Activated CD4-positive, CD25-positive, alpha-beta regulatory T cell (primary cell): ENCODE measurements at regions not wholly inside any gene's neighbourhood (a gene's known extent, or its start where the extent isn't known, plus 50 kb on each side); places are given as distances from the start of the nearest gene placed in this dataset.
"Not testable (repeated sequence)": the region's sequence is repeated elsewhere in the genome, so short reads cannot be mapped to it uniquely, and the experiment has no call there.

Experiments
- DNase-seq, 4 experiments: peaks; one replicate each; lab custom pipeline; 2025; lab: John Stamatoyannopoulos, UW

DNA sequence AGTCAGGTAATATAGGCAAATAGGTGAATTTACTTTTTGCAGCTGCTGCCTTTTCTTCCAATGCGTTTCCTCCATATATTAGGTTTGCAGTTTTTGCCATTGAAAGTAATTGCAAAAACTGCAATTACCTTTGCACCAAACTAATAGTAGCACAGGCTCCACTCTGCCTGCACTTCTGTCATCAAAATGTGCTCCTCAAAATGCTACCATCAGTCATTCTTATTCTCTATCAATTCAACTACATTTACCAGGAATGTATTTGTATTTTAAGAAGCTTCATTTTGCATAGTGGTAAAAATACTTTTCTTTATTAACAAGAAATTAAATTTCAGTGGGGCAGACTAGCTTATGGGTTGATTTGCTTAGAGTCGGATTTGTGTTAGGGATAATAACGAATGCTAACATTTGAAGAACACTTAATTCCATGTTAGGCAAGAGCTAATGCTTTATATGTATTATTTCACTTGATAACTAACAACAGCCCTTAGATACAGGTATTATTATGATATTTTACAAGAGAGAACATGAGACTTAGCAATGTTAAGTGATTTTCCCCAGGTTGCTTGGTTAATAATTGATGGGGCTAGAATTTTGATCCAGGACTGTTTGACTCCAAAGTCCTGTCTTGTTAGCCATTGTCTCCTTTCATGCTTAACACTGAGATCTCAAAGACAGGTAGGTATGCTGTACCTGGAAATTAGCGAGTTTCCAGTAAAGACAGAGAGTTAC is 300.4 kb downstream of the MAN2A1 start:
- DNase-seq = no peak

DNA sequence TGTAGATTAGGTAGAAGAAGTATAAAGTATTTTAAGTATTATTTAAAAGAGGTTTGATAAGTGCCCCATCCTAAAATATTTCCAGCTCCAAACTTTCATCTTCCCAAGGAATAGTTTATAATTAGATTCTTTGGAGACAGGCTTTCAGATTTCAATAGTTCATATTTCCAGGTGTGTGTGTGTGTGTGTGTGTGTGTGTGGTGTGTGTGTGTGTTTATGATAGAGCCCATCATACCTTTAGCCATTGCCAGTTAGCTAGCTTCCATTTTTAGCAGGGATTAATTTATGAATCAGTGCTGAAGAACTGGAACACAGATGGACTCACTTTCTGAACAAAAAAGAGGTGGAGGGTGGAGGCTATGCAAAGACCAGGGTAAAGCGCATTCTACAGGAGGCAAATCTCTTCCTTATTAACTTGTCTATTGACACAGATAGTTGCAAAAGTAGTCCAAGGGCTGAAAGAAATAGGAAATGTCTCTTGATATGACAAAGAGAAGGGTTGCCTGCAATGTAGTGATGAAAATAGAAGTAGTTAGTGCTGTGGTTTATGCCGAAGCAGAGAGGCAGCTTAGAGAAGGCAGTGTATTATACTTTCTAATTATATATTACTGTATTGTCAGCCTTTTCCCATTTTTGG is 301.1 kb downstream of the MAN2A1 start:
- no peak for DNase-seq

DNA sequence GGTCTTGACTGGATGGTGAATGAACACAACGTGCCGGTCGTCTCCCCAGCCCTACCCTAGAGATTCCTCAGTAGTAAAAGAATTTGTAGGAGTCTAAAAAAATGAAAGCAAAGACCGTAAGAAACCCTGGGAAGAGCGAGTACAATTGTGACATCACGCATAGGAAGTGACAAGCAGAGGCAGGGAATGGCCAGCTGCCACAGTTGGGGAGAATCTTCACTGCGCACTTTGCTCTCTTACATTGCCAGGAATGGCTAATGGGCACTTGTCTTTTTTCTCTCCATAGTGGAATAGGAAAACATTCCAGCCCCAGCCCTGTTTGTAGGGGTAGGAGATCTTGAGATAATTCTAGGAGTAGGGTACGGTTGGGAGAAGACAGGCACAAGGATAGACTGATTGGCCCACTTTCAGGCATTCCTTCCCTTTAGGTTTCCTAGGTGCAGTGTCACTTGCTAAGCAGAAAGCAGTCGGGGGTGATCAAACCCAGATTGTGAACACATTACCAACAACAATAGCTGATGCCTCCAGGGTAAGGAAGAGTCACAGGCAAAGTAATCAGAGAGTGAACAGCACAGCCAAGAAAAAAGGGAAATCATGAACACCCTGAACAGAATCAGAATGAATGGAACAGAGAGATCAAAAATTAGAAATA is 302.7 kb downstream of the MAN2A1 start:
- DNase-seq = no peak

DNA sequence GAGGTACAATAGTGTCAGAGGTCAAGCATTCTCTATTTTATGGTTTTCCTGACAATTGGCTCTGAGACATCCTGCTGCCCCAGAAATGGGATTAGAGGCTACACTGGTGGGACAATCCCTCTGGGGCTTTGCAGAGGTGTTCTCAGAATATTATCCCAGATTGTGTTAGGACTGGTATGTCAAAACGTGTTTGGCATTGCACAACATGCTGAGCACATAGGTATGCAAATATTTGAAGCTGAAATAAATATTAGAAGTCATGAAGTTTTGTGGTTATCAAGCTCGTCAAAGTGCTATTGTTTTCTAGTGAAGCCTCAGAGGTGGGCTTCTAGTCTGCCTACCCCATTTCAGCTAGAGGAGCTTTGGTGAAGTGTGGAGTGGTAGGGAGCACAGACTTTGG is 304.4 kb downstream of the MAN2A1 start:
- DNase-seq = no peak

DNA sequence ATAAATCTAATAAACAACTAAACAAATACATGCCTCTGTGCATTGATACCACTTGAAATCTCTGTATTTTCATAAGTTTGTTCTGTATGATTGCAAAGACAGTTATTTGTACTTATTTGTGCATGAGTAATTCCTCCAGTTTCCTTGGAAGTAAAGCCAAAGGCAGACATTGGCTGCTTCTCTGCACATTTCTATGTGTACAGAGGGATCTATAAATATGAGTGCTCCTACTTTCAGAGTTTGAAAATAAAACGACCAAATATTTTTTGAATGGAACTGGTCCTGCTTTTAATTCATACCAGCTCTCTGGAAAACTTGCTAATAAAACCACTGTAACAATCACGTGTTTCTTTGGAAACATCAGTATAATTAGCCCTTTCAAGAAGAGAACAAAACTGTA is 306.5 kb downstream of the MAN2A1 start:
- DNase-seq = no peak

DNA sequence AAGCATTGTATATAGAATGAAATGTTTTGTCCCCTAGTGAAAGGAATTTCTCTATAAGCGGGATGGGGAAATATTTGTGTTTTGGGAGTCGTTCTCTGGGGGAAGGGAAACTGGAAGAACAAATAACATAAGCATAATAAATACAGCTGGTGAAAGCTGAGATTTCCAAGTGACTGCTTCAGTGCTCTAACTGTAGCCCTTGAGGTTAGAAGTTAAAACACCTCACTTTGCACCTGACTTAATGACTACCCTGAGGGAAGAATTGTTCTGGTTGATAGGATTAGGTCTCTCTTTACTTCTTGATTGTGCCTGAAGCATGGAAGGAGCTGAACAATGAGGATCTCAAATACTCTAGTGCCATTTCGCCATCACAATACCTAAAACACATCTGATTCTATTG is 307.4 kb downstream of the MAN2A1 start:
- no peak for DNase-seq

DNA sequence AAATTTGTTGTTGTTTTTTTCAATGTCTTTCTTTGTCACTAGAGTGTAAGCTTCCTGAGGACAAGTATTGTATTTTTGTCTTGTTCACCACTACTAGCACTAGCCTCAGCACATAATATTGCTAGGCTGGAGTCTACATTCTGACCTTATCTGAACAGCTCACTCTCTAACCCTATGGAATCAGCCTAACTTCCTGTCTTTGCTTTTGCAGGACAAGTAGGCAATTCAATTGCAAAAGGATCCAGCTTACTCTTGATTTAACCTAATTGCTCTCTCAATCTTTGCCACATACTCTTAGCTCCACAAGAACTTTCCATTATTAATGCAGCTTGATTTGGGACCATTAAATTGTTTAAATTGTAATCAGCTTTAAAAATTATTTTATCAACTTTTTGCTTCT is 308.5 kb downstream of the MAN2A1 start:
- no peak for DNase-seq

DNA sequence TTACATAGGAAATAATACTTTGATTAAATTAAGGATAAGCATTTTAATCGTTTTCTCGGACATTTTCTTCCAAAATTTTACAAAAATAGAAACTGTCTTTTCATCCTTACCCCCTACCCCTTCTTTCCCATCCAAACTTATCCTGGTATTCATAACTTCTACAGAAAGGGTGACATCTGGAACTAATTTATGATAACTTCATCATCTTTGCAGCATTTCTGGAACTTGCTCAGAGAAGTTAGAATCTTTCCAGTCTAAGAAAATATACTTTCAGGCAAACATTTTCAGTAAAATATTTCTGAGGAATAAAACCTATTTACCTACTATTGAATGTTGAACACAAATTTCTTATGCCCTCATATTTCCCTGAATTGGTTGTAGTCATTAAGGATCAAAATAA is 309.0 kb downstream of the MAN2A1 start:
- no peak for DNase-seq

DNA sequence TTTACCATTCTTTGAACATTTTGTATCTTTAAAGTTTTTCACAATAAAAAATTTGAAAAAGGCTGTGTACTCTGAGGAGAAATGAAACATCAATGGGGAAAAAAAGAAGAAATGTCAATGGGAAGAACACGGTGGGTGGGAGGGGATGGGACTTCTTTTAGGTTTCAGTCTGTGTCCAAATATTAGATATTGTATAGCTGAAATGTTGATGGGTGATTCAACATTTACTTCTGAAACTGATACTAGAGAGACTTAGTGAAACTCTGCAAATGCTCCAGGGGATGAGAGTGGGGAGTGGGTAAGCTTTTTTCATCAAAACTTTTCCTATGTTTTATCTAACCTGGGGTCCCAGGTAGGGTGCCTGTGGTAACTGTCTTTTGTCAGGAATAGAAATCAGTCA is 311.9 kb downstream of the MAN2A1 start:
- DNase-seq = no peak

DNA sequence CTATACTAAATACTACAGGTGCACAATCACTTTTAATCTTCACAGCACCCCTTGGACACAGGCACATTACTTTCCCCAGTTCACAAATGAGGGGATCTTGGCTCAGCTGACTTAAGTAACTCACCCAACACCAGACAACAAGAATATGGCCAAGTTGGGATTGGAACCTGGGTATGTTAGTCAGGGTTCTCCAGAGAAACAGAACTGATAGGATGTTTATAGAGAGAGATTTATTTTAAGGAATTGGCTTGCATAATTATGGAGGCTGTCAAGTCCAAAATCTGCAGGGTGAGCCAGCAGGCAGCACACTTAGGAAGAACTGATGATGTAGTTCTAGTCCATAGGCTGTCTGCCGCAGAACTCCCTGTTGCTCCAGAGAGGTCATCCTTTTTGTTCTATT is 312.9 kb downstream of the MAN2A1 start:
- no peak for DNase-seq

DNA sequence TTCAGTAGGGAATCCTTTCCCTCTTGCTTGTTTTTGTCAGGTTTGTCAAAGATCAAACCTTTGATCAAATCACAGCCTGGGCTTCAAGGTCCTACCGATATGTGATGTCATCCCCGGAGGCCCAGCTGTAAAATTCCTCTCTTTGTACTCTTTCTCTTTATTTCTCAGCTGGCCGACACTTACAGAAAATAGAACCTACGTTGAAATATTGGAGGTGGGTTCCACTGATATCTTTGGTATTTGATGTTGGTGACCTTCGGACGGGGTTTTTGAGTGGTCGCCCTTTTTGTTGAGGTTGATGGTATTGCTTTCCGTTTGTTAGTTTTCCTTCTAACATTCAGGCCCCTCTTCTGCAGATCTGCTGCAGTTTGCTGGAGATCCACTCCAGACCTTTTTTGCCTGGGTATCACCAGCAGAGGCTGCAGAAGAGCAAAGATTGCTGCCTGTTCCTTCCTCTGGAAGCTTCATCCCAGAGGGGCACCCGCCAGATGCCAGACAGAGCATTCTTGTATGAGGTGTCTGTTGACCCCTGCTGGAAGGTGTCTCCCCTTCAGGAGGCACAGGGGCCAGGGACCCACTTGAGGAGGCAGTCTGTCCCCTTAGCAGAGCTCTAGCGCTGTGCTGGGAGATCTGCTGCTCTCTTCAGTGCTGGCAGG is 316.3 kb downstream of the MAN2A1 start:
- not testable (repeated sequence) for DNase-seq

DNA sequence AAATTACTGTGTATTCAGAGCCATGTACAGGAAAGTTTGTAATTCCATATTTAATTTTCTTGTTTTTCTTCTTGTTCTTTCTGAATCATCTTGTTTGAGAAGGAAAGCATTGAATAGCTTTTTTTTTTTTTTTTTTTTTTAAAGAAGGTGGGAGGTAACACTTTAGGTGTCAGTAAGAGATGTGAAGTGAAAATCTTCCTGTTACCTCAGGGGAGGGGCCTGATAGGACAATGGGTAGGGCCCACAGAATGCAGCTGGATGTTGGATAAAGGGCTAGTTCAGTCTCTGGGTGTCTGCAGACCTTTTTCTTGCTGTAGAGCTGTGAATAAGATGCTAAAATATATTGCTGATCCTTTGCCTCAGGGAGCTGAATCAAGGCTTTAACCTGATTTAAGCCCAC is 317.4 kb downstream of the MAN2A1 start:
- no peak for DNase-seq

DNA sequence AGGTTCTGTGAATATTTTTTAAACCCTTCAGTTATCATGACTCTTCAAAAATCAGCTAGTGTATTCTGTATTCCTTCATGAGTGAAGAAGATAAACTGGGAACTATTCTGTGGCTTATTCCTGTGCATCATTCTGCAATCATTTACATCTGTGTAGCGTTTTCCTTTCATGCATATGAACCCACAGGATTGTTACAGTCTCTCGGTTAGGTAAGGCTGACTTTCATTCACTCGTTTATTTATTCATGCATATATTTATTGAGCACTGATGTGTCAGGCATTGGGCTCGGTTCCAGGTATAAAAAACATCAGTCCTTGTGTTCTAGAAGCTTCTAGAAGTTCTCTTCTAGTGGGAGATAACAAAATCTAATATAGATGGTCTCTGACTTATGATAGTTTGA is 318.4 kb downstream of the MAN2A1 start:
- DNase-seq = no peak

DNA sequence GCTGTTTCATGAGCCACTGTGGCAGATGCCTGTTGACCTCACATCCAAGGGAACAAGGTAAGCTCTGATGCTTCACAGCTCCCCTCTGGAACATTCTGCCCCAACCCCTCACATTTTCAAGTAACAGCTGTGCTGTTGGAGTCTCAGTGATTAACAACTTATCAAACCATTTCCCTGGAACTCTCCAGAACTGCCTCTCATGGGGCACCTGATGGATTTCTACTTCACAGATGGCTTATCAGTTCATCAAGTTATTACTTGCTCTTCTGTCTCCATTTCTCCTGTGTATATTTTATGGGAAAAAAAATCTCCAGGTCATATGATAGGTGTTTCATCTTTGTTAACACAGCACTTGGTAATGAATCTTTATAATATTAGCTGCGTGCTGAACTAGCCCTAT is 322.4 kb downstream of the MAN2A1 start:
- DNase-seq = no peak

DNA sequence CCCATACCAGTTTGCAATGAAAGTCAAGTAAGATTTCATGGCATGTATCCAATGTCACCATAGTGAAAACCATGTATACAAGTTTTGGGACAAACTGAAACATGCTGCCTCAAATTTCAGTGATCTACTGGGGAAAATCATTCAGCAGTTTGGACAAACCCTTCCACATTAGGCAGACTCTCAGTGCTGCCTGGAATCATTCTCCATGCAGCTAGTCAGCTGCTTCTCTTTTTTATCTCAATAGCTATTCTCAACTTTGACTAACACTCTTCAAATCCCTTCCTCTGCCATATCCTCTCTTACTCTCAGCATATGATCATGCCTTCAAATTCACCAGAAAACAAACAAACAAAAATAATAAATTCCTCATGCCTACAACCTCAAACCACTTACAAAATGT is 323.3 kb downstream of the MAN2A1 start:
- DNase-seq = no peak

DNA sequence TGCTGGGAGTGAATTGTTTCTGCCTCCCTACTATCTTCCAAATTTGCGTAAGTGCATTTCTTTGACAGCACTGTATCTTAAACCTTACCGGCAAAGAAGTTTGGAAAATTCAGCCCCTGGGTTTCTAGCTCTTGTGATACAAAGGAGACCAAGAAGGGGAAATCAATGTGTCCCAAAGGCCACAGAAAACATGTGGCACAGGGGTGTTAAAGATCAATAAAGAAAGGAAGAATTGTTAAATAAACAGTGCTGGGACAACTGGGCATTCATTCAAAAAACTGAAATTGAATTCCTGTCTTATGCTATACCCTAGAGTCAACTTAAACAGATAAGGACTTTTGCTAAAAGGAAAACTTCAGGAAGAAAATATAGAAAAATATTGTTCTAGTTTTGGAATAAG is 328.1 kb downstream of the MAN2A1 start:
- no peak for DNase-seq

DNA sequence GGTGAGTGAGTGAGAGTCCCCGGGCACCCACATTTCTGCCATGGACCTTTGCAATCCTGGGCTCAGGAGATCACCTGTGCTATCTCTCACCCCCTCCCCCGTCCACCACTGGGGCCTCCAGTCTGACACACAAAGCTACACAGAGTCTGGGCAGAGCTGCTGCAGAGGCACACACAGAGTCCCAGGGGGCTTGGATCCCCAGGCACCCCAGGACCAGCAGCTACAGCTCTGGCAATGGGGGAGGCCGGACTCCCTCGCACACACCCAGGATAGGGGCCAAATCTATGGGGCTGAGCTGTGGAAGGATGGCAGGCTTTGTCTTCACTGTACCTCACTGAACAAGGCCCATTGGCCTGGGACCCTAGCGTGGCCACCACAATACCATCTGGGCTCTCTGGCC is 328.8 kb downstream of the MAN2A1 start:
- no peak for DNase-seq

DNA sequence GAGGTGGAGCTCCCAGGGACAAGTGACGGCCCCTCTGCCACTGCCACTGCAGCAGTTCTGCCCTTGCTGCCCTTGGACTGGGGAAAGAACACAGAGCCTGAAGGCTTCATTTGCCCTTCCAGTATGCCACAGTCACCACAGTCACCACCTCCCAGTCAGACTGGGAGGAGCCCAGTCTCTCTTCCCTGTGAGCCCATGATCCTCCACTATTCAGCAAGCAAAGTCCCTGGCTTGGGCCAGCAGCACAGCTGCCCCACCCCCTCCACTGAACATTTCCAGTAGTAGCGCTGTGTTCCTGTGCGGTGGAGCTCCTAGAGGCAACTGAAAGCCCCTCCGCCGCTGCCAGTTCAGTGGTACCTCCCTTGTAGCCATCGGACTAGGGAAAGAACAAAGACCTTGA is 329.4 kb downstream of the MAN2A1 start:
- DNase-seq = no peak

DNA sequence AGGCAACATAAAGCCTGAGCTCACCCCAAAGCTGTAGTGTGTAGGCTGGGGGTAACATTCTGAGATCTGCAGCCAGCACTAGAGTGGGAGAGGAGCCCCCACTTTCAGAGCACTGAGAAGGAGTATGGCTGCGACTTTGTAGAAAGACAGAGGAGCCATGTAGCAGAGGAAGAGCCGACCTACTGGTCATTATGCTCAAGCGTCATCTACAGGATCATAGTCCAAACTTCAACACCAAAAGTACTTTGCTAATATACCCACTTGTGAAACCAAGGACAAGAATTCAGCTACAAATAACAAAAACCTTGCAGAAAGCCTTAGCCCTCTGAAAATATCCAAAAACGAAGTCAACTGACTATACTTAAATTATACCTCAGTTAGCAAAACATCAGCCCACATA is 330.1 kb downstream of the MAN2A1 start:
- no peak for DNase-seq

DNA sequence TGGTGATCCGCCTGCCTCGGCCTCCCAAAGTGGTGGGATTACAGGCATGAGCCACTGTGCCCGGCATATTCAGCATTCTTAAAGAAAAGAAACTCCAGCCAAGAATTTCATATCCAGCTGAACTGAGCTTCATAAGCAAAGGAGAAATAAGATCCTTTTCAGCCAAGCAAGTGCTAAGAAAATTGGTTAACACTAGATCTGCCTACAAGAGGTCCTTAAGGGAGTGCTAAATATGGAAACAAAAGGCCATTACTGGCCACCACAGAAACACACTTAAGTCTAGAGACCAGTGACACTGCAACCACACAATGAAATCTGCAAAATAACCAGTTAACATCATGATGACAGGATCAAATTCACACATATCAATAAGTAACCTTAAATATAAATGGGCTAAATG is 331.5 kb downstream of the MAN2A1 start:
- DNase-seq = no peak

DNA sequence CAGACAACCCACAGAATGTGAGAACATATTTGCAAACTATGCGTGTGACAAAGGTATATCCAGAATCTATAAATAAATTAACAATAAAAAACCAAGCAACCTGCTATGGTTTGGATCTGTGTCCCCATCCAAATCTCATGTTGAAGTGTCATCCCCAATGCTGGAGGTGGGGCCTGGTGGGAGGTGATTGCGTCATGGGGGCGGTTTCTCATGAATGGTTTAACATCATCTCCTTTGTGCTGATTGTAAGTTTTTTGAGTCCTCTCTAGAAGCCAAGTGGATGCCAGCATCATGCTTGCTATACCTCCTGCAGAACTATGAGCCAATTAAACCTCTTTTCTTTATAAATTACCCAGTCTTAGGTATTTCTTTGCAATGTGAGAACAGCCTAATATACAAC is 335.4 kb downstream of the MAN2A1 start:
- DNase-seq = no peak

DNA sequence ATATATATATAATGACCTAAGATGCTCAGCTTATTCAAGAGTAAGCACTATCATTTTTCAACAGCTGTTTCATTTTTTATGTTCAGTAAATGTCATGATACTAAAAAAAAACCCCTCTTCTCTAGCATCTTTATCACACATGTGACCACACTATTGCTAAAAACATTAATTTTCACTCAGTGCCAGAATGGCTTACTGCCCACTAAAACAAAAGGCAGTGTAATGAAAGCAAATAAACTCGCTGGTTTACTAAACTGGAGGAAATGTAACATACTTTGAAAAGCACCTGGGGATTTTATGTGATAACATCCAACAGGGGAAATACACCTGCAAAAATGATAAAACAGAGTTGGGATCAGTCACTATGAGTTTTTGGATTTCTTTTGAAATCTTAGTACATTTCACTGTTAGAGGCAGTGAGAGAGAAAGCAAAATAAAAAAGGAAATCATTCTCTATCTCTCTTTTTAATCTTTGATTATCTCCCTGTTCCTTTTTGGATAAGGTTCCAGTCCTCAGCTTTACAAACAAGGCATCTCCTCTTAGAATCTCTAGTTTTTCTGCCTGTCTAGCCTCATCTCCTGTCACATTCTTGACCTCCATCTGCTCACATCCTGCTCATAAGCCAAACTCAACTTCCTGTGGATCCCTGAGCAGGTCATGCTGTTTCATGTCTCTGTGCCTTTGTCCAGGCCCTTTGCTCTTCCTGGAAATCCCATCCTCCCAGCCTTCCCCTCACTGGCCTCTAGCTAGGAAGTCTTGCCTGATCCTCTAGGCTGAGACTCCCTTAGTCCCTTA is 338.0 kb downstream of the MAN2A1 start:
- DNase-seq = no peak
